Right lobe of liver (tissue), 4 donors: ENCODE measurements at regions not wholly inside any gene's neighbourhood (a gene's known extent, or its start where the extent isn't known, plus 50 kb on each side); places are given as distances from the start of the nearest gene placed in this dataset.

ENCODE experiments used
- CTCF ChIP-seq, 4 donors: fragments of 200-600 bp in 3 of 4; fragments of 450-650 bp in 1 of 4; IDR thresholded peaks; one replicate each; pipeline versions ENCODE4 v1.5.1 to v1.8.0; 2016 to 2022; ENCODE audit warnings: antibody characterized with exemption in 4 of 4, mild to moderate bottlenecking in 2 of 4
- POLR2A ChIP-seq: fragments of 450-650 bp; IDR thresholded peaks from one replicate; pipeline ENCODE4 v1.6.1; 2017; ENCODE audit warnings: antibody characterized with exemption, mild to moderate bottlenecking
- donor health status: DM: no; HTN: no; CAD: no.
- donor health status: DM: no; HTN: no; CAD: no.
- donor health status: DM: no; HTN: yes; CAD: no.

DNA sequence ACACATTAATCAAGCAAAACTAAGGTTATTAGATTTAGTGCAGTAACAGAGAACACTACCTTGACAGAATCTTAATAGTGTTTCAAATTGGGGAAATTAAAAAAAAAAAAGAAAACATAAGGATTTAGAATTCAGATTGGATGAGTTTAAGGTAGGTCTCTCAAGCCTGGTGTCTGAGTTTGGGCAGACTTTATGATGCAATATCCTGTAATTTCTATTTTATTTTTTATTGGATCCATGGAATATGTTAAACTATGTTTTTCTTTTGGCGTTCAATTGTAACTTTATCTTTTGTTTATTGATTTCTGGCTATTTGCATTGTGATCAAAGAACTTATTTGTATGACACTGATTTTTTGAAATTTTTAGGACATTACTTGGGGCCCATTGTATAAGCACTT, 394.1 kb upstream of the NETO1 start:
- TF ChIP-seq CTCF (IDR thresholded peaks at IDR 0.05) (no peak), POLR2A (no peak)
